Left forelimb (tissue), 1 donor: ENCODE measurements at regions not wholly inside any gene's neighbourhood (a gene's known extent, or its start where the extent isn't known, plus 50 kb on each side); places are given as distances from the start of the nearest gene placed in this dataset.

ENCODE experiments used
- DNase-seq: peaks from one replicate; pipeline ENCODE4 v3.0.0-alpha.2; 2018; ENCODE audit warnings: low spot score

DNA sequence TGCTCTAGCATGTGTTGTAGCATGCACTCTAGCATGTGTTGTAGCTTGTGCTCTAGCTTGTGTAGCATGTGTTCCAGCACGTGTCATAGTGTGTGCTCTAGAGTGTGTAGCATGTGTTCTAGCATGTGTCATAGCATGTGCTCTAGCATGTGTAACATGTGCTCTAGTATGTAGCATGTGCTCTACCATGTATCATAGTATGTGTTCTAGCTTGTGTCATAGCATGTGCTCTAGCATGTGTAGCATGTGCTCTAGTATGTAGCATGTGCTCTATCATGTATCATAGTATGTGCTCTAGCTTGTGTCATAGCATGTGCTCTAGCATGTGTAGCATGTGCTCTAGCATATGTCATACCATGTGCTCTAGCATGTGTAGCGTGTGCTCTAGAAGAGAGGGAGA lies 255.3 kb downstream of the ICE1 start:
- no peak for DNase-seq

DNA sequence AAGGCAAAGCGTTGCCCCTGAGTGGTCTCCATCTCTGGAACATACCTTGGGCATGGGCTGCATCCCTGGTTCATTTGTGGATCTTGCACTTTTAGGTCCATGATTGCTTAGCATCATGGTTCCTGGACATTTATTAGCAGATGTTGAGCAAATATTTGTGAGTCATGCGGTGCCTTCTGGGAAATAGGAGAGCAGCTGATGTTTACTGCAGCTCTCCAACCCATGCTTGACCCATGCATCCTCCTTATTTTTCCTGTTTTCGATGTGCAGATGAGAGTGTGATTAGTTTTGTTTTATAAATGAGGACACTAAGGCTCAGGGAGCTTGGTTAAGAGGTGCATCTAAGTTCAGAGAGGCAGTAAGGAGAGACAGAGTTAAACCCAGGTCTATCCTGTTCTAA lies 253.7 kb downstream of the ICE1 start:
- DNase-seq: no peak

DNA sequence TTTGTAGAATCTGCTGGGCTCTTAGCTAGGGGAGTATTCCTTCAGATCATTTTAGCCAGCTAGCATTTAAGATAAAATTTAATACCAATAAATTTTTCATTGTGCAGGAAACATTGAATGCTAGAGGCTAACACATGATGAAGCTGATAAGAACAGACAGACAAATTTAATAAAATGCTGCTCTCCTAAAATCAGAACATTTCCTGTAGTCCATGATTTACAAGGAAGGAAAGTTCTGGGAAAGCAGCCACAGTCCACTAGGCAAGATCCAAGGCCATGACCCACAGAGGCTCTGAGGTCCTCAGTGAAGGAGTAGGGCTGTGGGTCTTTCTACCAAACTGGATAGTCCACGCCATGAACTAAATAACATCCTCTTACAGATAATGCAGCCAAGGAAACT lies 253.0 kb downstream of the ICE1 start:
- no peak for DNase-seq

DNA sequence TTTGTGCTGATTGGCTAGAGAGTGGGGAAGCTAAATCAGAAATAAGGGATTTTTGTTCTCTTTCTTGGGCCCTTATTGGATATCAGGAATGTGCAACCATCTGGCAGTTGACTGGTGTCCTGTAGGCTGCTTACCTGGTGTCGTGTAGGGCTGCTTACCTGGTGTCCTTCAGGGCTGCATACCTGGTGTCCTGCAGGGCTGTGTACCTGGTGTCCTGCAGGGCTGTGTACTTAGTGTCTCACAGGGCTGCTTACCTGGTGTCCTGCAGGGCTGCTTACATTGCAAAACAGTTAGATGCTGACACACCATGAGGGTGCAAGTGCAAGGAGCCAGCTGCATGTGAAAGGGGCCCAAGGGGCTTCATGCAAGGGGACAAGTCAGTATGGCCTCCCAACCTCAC lies 249.3 kb downstream of the ICE1 start:
- DNase-seq: no peak

DNA sequence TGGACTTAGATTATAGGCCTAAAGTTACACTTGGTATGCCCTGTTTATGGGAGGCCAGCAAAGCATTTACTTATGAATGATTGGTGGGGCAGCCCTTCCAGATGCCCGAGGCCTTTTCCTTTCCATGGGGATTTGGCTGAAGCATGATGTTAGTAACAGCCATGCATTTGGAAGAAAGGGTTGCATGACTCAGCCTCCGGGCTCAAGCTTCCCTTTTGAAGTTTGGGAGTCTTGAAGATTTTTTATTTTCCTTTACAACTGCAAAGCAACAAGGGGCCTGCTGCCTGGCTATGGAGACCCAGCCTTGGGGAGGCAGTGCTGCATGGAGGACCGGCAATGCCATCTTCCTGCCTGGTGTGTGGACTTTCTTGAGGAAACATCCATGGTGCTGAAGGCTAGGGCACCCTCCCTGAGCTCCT lies 244.7 kb downstream of the ICE1 start:
- DNase-seq: no peak

DNA sequence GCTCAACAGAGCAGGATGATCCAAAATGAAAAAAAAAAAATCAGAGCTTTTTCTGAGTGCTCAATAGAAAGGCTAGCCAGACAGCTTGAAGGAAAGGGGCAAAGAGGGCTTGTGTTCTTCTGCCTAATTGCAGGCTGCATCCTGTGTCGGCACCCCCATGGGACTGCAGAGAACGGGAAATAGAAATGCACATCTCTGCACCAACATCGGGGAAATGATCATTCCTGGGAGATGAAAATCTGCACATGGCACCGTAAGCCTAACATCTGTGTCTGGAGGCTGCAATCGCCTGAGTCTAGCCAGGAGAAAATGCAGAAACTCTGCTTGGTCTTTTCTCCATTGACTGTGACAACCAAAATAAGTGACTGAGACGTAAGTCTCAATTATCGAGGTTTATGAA lies 243.9 kb downstream of the ICE1 start:
- DNase-seq: no peak

DNA sequence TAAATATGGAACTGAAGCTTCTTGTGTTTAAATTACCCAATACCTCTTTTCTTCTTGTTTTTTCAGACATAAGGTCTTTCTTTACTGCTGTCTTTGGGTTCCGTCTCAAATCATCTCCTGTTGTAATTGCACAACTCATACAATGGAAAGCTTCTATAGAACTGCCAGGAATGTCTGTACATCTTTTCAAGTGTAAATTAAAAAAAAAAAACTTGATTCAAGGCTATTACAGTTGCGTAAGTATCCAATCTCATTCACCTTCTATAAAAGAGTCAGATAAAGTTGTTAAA lies 243.5 kb downstream of the ICE1 start:
- no peak for DNase-seq

DNA sequence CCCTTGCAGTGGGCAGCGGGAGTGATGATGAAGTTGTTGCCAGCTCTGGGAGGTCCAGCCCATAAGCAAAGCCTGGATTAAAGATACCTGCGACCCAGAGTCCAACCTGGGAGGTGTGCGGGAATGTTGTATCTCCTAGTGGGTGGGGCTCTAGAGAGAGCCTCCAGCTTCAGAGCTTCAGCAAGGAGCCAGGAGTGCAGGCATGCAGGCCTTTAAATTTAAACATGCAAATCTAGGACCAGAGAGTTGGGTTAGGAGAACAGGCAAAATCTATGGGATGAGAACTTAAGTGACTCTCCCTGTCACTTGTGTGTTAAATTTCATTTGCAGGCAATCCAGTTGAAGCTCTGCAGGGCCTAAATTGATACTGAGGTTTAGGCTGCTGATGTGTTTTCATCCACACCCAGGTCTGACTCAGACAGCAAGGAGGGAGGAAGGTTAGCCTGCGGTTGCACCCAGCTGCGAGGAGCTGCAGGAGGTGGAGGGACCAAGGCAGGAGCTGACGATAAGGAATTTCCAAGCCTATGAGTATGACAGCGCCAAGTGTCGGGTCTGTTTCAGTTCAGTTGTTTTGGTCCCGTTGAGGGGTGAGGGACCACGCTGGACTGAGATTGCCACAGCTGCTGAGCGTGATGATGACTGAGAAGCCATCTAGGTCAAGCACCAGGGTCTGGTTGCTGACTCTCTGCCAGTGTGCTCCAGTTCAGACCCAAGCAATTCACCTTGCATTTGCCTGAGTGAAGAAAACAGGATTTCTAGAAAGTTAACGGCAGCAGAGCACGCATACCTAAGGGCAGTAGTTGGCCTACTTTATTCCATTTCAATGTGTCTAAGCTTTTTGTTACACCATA lies 243.0 kb downstream of the ICE1 start:
- no peak for DNase-seq

DNA sequence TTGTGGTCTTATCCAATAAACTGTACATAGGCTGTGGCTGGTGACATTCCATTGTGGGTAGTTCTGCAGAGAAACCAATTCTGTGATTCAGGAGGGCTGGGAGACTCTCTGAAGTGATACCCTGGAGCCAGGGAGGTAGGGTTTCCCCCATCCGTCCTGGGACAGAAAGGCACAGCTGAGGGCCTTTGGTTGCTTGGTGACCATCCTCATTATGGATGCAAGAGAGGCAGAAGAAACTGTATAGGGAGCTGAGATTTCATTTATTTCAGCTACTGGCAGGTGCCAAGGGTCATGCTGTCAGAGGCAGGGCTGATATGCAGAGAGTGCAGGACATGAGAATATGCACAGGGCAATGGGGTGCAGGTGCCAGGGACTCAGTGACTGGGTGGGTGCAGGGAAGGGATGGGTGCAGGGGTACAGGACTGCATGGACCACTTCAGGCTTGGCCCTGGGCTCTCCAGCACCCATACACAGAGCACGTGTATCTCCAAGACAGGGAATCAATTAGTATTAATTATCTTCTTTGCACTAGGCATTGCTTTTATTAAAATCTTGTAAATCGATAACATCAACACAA lies 236.5 kb downstream of the ICE1 start:
- no peak for DNase-seq

DNA sequence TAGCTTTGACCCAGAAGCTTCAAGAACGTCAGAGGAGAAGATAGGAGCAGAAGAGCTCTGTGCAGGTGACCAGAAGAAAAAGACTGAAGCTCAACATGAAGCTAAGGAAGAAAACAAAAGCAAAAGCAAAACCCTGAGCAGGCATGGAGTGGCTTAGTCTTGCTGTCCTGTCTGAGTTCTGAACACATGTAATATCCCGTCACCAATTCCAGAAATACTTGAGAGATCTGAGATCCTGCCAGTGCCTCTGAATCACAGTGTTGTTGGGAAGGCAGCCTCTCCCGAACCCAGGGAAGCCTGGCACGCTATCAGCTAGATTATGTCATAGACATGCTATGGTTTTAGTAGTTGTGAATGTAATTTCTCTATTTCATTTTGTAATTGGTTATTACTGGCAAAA lies 235.7 kb downstream of the ICE1 start:
- no peak for DNase-seq

DNA sequence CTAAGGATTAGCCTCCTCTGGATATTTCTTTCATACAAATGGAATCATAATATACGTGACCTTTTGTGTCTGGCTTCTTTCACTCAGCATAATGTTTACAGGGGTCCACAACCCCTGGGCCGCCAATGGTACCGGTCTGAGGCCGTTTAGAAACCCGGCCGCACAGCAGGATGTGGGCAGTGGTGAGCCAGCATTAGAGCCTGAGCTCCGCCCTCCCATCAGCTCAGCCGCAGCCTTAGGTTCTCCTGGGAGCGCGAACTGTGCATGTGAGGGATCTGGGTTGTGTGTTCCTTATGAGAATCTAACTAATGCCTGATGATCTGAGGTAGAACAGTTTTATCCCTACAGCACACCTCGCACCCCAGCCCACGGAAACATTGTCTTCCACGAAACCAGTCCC lies 229.7 kb downstream of the ICE1 start:
- no peak for DNase-seq

DNA sequence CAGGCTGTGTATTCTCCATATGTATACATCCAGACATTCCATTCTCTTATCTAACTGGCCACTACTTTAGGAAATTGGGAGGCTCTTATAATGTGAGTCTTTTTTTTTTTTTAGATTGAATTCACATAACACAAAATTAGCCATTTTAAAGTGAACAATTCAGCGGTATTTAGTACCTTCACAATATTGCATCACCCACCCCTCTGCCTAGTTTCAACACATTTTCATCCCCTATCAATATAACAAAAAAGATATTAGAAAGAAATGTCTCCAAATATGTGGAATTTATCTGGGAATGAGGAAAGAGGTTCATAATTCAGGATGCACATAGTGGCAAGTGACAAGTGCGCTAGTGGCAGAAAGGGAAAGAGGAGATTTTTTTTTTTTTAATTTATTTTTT lies 228.5 kb downstream of the ICE1 start:
- no peak for DNase-seq

DNA sequence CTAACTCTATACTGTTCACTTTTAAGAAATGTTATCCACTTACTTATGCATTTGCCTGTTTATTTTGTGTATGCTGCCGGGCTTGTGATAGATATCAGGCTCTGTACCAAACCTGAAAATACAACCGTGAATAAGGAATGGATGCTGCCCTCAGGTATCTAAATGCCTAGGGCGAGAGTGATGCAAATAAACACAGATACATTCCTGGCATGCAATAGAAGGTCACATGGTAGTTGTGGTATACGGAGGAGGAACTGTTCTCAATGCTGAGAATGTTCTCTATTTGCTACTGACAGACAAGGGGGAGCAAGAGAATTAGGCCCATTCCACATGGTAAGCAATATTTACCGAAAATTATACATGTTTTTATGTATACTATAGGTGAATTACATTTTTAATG lies 227.8 kb downstream of the ICE1 start:
- DNase-seq: no peak

DNA sequence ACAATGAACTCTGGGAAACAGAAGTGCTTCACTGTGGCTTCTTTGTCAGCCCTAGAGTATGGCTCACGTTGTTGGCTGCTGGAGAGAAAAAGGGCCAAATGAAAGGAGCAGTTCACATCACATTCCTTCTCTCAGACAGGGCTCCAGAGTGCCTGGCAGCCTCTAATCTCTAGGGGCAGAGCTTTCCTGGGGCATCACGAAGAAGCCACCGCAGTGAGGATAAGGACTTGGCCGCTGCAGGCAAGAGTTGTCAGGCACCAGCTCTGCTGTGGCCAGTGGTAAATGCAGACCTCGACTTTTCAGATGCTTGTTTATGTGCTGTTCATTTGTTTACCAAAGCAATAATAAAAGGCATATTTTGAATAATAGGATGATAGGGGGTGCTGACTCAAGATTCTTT lies 227.2 kb downstream of the ICE1 start:
- no peak for DNase-seq

DNA sequence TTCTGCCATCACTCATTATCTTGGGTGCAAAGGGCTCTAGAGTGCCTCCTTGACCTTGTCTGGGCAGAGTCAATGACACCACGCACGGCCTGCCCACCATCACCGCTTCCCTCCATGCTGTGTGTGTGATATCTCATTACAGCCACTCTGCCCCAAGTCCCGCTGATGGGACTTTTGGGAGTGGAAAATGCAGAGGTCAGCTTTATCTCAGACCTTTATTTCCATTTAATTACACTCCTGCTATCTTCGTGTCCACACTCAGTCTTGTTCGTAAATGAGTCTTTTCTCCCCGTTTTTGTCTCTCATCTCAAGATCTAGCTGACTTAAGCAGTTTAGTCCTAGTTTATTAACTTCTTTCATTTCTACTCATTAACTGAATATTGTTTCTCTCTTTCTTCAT lies 226.2 kb downstream of the ICE1 start:
- no peak for DNase-seq

DNA sequence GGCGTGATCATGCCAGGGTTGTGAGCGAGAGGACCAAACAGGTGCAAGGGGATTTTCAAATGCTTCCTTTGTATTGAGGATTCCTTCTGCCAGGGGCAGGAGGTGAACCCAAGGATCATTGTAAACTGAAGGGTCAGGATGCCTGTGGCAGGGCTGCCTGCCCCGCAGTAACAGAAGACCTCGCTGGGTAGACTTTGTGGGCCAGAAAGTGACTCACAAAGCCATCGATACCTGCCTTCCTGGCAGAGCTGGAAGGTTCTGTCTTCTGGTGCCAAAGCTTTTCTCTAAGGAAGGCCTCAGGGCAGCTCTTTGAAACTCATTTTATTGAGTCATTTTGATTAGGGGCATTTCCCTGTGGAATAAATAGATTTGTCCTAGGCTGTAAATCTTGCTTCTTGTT lies 223.4 kb downstream of the ICE1 start:
- DNase-seq: no peak

DNA sequence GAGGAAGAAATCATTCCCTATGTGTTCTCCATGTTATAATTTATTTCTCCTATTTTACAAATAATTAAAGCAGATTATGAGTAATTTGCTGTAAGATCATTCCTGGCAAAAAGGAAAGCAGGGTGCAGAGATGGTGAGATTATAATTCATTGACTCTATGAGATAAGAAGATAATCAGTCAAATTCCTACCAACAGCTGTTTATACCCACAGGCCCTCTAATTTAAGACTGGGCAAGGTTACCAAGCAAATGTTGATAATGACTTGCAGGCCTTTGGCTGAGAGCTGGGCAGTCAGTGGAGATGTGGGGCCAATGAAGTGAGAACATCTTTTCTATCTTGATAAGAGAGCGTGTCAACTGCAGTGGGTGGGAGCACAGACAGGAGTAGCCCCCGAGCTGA lies 222.7 kb downstream of the ICE1 start:
- no peak for DNase-seq

DNA sequence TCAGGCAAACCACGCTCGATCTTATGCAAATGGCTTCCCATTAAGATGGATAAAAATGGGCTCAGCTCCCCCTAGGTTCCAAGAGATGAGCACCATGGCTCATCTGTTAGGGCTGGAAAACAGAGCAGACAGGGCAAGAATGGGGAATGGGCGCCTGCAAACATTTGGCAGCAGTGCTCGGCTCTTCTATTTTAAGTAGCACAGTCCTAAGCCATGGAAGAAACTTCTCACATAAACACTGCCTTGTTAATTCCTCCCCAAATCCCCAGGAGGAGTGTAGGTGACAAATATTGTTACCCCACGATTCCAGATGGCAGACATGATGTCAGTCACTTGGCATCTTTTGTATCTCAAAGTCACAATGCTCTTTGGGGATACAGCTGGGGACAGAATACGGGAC lies 221.8 kb downstream of the ICE1 start:
- no peak for DNase-seq

DNA sequence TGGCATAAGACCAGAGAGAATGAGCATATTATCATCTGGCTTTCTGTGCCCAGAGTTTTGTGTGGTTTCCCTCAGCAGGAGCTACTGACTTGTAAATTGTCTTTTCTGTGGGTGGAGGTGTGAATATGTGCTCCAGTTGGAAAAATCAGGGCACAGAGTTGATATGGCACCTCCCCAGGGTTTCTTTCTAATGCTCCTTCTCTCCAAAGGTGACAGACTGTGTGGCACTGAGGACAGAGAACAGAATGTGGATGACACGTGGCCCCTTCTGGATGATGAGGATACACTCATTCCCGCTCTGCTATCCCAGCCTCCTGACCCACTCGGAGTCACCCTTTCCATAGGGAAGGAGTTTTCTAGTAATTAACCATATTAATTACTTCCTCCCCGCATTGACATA lies 221.0 kb downstream of the ICE1 start:
- DNase-seq: no peak

DNA sequence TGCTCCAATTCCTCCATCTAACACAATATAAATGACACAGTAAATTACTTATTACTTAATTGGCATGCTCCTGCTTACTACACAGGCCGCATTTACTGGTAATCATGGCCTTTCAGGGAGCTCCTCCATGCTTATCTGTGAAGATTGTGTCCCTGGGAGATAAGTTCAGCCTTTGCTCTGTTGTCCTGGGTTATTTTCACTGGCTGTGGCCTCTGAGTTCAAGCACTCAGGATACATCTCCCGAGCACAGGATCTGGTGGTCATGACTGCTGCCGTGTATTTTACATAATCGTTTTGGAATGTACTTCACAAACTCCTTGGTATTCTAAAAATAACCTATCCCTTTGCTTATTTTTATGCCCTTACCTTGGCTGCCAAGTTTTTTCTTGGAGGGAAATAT lies 215.7 kb downstream of the ICE1 start:
- no peak for DNase-seq

DNA sequence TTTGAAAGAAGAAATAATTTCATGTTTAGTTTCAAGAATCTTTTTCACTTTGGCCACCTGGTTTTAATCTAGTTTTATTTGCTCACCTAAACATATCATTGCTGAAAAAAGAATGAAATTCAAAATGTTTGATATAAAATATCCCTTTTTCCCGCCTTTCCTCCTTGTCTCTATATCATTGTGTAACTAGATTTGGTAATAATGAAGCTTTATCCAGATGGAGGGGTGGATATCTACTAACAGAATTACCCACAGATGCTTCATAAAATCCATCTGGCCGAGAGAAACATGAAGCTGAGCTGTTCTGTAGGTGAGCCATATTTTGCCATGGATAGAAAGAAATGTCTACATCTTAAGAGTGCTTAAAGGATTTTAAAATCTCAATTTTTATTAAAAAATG lies 214.7 kb downstream of the ICE1 start:
- DNase-seq: no peak

DNA sequence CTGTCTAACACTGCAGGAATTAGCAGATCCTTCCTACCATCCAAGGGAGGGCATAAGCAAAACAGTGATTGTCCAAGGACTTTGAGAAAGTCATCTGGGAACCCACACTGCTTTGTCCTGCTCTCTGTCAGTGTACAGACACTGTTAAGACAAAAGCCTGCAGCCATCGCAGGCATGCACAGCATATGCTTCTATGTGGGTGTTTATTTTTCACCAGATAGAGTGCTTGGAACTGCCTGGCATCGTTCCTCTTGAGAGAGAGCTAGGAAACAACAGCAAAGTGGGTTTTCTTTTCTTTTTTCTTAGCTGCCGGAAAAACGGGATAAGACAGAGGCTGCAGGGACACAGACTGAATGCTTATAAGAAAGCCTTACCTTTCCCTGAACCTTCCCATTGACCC lies 212.3 kb downstream of the ICE1 start:
- DNase-seq: no peak

DNA sequence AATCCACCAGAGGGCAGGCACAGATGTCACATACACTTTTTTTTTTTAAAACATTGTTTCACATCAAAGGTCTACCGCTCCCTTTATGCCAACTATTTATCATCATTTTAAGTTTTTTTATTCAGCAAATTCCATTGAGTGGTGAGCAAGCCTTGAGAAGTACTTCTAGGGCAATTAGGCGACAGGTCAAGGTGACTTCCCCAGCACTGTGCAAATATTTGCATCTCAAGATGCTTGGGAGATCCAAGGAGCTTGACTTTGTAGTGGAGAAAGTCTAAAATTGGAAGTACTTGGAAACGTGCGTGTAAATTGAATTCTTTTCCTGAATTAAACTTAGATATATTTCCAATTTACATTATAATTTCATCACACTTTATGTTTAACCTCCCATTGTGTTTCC lies 211.1 kb downstream of the ICE1 start:
- no peak for DNase-seq

DNA sequence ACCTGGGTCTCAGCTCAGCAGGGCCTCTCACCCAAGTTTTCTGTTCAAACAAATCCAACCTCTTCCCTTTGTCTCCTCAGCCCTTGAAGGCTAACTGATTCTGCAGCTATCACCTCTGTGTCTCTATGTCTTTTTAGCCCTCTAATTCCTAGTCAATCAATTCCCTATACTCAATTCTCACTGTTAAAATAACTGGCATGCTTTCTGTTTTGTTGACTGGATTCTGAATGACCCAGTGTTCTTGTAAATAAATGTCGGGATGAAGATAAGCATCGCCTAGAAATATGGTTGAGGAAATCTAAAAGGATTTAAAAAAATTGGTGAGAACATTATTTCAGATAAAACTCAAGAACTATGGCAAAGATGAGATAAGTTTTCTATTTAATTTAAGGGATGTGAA lies 210.2 kb downstream of the ICE1 start:
- DNase-seq: no peak
